GM18505 (cell line): ENCODE measurements at regions not wholly inside any gene's neighbourhood (a gene's known extent, or its start where the extent isn't known, plus 50 kb on each side); places are given as distances from the start of the nearest gene placed in this dataset.
"Not testable (repeated sequence)": the region's sequence is repeated elsewhere in the genome, so short reads cannot be mapped to it uniquely, and the experiment has no call there.

Source experiments
- ATAC-seq: cut with Tn5 transposase; IDR thresholded peaks from one replicate; pipeline ENCODE4 v1.9.1; 2021; ENCODE audit not compliant: unreplicated experiment
- POLR2A ChIP-seq: IDR thresholded peaks from 4 replicates; pipeline ENCODE4 v1.6.1; 2011; ENCODE audit warnings: borderline replicate concordance; ENCODE audit not compliant: insufficient read depth, insufficient read length; ENCODE audit errors: extremely low read depth

DNA sequence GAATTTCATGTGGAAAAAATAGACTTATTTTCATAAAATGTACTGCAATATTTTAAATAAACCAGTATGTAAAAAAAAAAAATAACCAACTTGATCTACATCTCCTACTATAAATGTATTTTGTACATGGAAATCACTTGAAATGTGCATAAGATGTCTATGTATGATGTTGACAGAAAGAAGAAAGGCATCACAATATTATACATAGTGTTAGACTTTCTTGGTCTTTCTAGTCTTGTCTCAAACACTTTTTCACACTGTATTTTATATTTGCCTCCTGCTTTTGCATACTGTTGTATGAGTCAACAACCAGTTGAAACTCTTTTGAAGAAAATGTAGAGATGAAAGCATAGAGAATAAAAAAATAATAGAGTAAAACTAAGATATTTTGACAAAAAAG lies 352.4 kb upstream of the MGAT4C start:
- TF ChIP-seq POLR2A, result no peak
- no peak for ATAC-seq

DNA sequence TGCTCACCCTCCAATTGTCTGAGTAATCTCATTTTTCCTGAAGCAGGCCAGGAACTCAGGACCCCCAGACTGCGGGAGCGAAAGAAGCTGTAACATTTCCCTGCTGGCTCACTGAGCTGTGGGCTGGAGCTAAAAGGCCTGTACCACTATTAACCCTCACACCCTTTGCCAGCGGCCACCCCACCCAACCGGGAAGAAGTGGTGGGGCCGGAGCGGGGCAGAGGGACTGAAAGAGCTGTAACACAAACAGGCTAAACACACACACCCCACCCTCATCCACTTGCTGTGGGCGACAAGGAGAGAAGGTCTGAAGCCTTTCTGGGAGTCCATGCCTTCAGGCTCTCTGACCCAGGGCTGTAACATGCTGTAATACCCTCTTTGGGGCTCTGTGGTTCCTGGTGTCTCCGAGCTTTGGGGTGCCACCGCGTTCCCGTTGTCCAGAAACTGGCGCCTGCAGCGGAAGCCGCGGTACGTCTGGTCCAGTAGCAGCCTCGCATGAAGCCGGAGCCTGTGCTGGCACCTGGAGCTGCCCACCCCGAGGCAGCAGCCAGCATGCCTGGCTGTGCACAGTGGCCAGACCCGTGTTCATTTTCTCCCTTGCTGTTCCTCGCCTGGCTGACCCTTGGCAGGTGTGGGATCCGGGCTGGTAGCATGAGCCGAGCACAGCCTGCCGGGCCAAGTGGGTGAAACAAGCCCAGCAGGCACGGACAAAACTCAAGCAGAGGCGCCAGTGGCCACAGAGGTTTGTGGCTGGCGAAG lies 345.5 kb upstream of the MGAT4C start:
- no peak for TF ChIP-seq POLR2A
- ATAC-seq, result no peak

DNA sequence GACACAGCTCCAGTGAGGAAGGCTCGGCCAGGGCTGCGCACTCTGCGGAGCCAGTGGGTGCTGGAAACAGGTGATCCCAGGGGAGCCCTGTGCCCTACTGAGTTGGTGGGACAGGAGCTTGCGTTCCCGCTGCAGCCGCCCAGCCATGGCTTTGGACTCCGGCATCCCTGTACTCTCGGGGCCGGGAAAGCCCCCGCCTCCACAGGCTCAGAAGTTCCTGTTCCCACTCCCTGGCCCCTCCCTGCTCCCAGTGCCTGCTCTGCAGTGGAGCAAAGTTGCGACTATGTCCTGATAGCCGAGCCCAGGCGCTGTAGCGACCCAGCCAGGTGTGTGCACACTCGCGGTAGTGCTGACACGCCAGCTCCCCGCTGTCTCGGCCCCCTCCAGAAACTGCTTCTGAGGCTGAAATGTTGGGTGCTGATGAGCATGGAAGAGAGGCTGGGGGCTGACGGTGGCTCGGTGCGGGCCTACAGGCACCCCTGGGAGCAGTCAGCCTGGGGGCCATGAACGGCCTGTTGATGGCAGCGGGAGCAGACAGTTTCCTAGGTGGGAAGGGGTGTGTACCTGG lies 344.6 kb upstream of the MGAT4C start:
- no peak for ATAC-seq
- no peak for TF ChIP-seq POLR2A

DNA sequence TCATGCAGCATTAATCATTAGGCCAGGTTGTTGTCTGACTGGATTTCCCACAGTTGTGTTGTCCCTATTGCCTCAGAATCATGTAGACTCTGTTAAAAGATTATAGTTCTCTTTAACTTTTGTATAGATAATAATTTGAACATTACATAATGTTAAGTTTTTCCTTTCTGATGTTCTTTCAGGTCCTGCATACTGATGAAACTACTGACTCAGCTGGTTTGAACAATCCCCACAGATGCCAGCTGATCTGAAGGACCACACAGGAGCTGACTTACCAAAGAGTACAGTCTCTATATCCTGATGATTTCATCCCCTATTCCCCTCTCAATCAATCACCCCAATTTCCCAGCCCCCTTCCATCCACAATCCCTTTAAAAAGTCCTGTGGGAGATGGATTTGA lies 341.2 kb upstream of the MGAT4C start:
- no peak for TF ChIP-seq POLR2A
- no peak for ATAC-seq

DNA sequence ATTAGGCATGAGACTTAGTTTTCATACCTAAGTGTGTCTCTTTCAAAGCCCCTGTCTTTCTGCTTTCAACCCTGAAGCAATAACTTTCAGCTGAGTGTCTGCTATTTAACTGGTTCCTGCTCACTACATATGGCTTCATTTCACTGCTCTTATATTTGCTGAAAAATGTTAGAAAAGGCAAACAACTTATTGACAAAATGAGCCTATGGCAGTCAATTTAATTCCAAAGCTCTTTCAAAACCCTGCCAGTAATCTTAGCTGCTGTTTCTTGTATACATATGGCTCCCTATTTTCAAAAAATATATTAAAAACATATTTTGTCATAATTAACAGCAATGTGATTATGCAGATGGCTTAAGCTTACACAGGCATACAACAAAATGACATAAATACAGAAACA lies 334.1 kb upstream of the MGAT4C start:
- no peak for TF ChIP-seq POLR2A
- no peak for ATAC-seq

DNA sequence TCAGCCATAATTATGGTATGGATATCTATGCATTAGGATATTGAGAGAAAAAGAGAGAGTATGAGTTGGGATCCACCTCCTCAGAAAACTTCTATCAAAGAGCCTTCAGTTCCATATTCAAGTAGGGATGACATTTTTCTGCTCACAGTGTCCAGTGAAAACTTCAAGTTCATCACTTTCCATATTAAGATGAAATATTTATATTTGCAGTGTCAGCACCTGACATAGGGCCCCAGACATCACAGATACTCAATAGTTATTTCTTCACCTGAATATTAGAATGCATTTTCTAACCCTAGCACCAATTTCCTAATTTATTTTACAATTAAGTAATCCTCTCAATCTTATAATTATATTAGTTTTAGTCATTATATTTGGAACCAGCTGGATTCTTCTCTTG lies 318.0 kb upstream of the MGAT4C start:
- no peak for TF ChIP-seq POLR2A
- ATAC-seq, result no peak

DNA sequence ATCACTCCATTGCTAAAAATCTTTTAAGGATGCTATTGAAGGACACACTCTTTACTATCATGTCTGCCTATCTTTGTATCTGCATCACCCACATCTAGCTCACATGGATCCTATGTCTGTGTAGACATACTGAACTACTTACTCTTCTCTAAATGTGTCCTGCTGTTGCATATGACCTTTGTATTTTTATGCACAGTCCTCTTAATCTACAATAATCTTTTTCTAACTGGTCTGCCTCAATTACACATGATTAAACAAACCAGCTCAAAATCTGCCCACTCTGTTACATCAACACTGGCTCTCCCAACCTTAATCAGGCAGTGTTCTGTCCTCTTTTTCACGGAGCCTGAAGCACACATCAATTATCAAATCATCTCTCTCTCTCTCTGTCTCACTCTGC lies 316.3 kb upstream of the MGAT4C start:
- no peak for ATAC-seq
- no peak for TF ChIP-seq POLR2A

DNA sequence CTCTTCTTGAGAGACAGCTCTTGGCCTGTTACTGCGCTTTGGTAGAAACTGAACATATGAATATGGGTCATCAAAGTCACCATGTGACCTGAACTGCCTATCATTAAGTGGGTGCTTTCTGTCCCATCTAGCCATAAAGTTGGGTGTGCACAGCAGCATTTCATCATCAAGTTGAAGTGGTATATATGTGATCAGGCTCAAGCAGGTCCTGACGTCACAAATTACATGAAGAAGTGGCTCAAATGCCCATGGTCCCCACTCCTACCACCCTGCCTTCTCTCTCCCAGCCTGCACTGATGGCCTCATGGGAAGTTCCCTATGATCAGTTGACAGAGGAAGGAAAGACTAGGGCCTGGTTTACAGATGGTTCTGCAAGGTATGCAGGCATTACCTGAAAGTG lies 308.8 kb upstream of the MGAT4C start:
- no peak for TF ChIP-seq POLR2A
- ATAC-seq, result no peak

DNA sequence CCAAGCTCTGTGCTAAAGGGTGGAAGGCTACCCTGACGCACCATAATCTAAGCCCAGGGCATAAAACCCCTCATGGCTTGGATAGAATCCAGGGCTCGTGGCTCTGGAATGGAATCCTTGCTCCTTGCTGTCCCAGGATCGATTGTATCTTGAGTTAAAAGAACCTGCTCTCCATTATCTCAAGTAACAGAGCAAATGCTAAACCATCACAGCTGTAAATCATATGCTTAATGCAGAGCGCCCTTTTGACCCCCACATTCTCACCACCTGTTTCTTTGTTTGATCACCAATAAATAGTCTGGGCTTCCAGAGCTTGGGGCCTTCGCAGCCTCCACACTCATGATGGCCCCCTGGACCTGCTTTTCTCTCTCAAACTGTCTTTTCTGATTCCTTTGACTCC lies 299.3 kb upstream of the MGAT4C start:
- not testable (repeated sequence) for ATAC-seq

DNA sequence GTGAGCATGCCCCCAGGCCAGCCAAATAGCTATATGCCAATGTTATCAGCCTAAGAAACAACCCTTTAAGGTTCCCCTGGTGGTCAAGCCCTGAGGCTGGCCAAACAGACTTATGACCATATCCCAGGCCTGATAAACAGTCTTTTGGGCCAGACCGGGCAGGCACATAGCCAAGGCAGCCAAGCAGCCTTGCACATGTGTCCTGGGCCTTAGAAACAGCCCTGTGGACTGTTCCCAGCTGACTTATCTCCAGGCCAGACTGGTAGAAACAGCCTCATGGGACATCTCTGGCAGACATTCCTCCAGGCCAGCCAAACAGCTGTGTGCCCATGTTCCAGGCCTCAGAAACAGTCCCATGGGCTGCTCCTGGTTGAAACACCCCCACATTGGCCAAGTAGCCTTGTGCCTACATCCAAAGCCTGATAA lies 295.0 kb upstream of the MGAT4C start:
- no peak for ATAC-seq

DNA sequence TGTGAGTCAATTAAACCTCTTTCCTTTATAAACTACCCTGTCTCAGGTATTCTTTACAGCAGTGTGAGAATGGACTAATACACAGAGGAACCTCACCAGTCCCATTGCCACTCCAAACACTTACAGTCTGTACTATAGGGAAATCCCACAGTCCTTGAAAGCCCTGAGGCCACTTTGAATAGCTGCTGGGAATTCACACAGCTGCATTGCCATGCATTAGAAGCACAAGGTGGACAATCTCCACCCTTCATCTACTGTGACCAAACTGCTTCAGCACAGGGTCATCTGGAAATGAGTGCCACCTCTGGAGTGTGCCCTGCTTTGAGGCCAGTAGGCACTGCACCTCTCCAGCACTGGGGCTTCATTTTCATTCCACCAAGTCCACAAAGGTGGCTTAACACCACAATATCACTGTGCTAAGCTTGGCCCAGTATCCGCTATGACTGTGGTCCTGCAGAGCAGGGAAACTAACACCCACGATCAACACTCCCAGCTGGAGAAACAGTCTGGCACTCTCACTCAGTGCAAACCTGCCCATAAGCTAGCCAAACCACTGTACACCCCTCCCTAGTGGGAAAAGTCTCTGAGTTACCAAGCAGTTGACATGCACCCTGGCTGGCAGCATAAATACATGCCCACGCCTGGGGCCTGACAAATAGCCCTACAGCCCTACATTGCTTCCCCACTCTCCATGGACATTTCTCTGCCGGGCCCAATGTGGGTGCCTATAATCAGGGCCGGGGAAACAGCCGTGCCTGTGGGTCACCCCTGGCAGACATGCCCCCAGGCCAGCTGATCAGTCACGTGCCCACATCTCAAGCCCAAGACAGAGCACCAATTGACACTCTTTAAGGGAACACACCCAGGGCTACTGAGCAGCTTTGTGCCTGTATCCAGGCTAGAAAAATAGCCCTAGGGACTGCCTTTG lies 294.3 kb upstream of the MGAT4C start:
- no peak for ATAC-seq
- TF ChIP-seq POLR2A, result no peak

More for the DNA sequence above, 295.0 kb upstream of the MGAT4C start:
- TF ChIP-seq POLR2A, result no peak

DNA sequence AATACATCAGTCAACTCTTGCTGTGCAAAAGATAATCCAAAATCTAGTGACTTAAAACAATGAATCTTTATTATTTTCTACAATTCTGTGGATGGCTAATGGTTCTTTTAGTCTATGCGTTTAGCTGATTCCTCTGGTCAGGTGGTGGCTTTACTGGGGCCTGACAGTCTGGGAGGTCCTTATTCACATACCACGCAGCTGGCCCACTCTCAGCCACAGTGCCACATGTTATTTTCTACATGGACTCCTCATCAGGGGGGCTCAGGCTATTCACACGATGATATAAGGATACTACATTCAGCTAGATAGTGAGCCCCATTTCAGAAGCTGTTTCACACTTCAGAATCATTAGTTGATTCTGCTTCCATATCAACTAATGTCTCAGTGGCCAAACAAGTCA lies 287.5 kb upstream of the MGAT4C start:
- no peak for TF ChIP-seq POLR2A
- ATAC-seq, result no peak

DNA sequence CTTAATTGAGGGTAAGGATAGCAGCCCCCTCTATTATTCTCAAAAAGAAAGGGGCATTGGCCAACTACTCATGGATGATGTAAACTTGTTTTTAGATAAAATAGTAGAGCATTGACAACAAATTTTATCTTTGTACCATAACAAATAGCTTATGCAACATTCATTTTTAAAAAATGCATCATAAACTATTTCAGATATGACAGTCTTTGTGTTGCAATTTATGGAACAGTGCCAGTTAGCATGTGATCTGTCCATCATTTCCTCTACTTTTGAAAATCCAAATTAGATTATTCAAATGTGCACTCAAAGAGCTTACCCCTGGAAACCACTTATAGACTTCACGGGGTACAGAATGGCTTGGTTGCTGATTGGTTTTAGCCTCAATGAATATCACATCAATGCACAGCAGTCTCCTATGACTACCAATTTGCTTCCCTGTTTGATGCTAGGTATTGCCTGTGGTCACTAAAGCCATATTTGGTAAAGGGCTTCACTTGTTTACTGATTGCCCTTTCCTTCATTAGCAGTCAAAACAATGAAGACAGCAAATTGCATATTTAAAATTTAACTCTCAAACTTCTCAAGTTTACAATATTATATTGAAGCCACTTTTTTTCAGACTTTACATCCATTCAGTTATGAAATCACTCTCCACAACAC lies 274.9 kb upstream of the MGAT4C start:
- TF ChIP-seq POLR2A, result no peak
- no peak for ATAC-seq

DNA sequence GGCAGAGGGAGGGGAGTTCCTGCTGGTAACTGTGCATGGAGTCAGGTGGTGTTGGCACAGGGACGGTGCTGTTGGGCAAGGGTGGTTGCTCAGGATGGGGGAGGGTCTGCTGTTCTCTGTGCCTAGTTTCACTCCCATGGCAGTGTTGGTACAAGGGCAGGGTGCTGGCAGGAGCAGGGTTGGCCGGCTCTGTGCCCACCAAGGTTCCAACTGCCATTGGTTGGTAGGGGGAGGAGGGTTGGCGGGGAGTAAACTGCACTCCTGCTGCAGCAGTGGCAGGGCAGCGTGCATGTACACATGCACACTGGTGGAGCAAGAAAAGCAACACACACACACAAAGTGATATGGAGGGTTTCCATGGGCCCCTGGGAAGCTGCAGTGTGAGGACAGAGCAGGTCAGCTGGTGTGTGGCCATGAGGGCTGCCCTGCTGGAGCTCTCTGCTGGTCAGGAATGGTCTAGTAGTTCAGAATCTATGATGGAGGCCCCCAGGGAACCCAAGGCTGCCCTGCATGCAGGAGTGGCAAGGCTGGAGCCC lies 269.9 kb upstream of the MGAT4C start:
- TF ChIP-seq POLR2A, result no peak
- no peak for ATAC-seq

DNA sequence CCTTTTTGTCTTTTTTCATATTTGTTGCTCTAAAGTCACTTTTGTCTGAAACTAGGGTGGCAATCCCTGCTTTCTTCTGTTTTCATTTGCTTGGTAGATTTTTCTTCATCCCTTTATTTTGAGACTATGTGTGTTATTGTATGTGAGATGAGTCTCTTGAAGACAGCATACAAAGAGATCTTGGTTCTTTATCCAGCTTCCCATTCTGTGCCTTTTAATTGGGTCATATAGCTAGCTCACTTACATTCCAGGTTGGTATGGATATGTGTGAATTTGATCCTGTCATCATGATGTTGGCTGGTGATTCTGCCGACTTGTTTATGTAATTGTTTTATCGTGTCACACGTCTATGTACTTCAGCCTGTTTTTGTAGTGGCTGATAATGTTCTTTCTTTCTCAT lies 267.7 kb upstream of the MGAT4C start:
- no peak for TF ChIP-seq POLR2A
- ATAC-seq, result no peak
